ENCODE measurements at regions not wholly inside any gene's neighbourhood (a gene's known extent, or its start where the extent isn't known, plus 50 kb on each side); places are given as distances from the start of the nearest gene placed in this dataset.
A peak's percentile ranks its signal among the peaks of the same experiment; 100 is the strongest.

DNA sequence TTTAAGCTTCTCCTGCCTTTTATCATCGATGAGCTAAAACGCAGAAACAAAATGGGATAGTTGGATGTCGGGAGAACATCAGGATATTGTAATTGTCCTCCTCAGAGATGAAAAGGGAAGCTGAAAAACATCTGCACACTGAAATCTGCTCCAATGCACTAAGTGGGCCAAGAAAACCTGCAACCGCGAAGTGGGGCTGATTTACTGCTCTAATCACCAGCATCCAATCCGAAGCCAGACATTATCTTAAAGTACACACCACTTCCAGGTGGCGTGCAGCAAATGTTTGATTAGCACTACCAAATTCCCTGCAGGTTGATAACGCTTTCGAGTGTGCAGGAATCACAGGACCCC lies 230.3 kb upstream of the SLC14A2 start:
- no peak for DNase-seq

DNA sequence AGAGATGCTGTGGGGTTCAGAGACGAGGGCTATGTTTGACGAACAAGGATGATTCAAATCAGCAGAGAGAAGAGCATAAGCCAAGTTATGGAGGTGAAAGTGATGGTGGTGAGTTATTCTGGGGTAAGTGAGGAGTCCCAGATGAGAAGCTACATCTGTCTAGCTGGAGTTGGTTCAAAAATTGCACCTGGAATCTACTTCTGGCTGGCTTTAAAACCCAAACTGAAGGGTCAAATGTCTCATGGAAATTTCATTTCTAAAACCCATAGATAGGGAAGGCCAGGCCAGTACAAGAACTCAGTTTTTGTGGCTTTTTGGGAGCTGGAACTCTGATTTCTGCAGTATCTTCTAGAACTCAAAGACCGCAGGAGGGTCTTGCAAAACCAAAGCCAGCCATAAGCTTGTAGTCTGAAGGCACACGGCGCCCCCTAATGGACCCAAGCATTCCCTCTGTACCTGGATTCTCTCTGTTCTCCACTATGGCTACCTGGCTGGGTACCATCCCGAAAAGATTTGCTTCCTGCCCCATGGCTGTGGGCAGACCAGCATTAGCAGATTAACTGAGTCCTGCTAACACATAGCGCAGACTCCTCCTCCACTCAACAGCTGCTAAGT lies 229.1 kb upstream of the SLC14A2 start:
- no peak for DNase-seq

DNA sequence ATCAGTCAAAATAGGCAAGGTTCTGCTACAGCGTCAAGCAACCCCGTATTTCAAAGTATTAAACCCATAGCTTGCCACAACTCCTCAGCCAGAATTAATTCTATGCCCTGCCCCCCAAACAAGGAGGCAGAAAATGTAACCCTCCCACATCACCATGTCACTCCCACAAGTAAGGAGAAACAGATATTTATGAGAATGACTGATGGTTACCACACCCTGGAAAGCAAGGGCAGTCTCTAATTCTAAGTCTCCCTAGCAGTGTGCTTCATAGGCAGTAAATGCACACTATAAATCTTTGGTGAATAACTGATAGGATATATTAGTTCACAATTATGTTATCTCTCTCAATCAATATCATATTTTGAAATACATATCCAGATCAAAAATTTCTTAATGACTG lies 228.0 kb upstream of the SLC14A2 start:
- no peak for DNase-seq

DNA sequence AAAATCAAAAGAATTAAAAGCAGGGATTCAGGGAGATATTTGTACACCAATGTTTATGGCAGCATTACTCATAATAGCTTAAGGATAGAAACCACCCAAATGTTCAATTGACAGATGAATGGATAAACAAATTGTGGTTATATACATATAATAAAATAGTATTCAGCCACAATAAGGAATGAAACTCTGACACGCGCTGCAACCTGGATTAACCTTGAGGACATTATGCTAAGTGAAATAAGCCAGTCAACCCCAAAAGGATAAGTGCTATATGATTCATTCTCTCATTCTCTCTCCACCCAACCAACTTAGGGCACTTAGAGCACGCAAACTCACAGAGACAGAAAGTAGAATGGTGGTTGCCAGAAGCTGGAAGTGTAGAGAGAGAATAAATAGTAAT lies 216.8 kb upstream of the SLC14A2 start:
- no peak for DNase-seq

DNA sequence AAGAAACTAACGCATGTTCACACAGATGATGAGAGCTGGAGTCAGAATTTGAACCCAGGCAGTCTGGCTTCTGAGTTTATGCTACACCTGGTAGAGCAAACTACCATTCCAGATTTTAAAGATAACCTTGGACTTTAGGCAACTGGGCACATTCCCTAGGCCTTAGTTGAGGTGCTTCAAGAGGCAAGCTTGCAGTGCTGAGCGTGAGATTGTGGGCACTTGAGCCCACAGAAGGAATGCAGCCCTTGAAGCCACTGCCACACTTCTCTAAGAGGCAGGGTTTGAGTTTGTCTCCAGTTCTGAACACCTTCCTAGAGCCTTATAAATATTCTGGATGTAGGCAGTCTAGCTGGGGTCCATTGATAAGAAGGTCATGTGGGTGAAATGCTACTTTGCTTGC lies 216.1 kb upstream of the SLC14A2 start:
- DNase-seq = no peak

DNA sequence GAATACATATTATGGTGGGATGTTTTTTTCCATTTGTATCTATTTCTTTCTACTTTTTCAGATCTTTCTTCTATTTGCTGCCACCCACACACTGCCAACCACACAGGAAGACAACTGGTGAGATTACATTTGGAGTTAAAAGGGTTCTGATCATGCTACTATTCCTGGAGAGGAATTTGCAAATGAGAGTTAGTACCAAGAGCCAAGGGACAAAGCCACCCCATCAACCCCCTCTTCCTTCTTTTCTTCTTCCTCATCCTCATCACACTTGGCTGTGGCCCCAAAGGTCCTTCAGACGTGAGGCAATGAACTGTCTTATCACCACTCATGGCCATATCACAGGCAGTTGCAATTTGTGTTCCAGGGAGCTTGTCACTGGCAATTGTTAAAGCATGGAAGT lies 215.6 kb upstream of the SLC14A2 start:
- DNase-seq = no peak

DNA sequence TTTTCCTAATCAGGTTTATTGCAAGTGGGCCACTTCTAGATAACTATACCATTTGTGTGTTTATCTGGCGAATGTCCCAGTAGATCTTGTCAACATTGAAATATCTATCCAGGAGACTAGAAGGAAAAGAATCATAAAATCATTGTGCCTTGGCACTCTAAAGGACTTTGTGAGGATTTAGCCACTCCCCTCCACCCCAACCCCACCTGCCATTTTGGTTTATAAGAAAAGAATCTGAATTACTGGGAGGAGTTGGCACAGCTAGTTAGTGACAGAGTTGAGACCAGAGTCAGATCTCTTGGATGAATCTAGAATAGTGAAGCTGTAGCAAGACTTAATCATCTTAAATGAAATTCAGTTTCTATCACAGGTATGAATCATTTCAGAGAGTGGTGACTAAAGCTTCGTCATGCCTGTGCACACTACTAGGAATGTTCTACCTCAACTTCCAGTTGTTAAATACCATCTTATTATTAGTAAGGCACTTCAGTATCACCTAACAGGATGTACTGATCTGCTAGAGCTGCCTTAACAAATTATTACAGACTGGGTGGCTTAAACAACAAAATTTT lies 212.7 kb upstream of the SLC14A2 start:
- no peak for DNase-seq

DNA sequence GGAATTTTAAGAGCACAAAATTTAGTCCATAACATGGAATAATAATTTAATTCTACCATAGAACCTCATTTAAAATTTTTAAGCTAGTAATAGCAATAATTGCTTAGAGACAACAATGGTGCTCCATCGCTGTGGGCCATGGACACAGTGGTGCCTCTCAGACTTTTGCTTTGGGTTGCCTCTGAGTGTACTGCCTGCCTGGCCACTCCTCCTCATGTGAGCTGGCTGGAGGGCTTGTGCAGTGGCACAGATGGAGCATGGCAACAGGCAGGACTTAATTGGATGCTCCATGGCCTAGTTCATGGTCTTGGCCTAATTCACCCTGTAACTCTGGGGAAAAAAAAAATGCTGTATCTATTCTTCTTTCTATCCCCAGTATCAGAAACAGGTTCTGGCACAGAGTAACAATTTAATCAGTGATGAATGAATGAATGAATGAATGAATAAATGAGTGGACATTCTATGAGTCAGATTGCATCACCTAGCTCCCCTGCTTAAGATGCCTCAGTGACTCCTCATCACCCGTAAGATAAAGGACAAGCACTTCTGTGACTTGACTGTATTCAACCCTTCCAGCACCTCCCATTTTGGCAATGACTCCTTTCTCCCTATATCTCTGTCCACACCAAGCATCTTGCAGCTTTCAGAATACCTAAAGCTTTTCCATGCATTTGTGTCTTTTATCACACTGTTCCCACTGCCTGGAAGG lies 211.8 kb upstream of the SLC14A2 start:
- DNase-seq = no peak

DNA sequence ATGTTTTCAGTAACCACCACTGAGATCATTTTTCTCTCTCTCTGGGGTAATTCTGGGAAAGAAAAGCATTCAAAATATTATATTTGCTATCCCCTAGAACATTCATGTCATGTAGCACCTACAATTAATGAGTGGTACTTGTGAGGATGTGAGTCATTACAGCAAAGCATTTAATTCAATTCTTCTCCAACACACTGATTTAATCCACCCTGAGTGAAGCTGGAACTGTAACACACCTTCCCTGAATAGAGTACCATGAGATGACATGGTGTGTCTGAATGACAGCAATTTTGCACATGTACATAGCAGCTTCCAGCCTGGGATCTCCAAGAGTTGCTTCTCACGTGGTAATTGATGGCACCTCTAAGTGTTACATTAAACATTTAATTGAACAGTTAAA lies 207.1 kb upstream of the SLC14A2 start:
- no peak for DNase-seq

DNA sequence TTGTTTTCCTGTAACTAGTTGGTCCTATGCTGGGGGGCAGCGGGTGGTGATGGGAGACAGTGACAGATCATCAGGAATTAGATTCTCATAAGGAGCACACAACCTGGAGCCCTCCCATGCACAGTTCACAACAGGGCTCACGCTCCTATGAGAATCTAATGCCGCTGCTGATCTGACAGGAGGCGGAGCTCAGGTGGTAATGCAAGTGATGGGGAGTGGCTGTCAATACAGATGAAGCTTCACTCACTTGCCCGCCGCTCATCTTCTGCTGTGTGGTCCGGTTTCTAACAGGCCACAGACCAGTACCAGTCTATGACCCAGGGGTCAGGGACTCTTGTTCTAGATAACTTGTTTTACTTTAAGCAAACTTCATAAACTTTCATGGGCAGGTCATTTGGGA lies 205.3 kb upstream of the SLC14A2 start:
- DNase-seq = no peak

DNA sequence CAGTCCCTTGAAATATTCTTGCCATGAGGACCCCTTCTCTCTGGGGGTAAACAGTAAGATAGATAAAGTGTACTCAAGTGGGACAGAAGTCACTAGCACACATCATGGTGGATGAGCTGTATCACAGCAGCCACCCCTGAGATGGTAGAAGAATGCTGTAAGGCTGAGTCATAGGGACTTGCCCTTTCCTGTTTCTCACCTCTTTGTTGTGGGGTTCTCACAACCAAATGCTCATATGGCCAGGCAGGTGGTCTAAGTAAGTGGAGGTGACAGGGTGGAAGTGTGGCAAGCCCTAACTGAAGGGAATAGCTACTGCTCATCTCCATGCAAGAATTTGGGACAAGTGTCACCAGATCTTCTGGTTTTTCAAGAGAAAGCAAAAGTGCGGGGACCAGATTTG lies 202.7 kb upstream of the SLC14A2 start:
- DNase-seq = no peak

DNA sequence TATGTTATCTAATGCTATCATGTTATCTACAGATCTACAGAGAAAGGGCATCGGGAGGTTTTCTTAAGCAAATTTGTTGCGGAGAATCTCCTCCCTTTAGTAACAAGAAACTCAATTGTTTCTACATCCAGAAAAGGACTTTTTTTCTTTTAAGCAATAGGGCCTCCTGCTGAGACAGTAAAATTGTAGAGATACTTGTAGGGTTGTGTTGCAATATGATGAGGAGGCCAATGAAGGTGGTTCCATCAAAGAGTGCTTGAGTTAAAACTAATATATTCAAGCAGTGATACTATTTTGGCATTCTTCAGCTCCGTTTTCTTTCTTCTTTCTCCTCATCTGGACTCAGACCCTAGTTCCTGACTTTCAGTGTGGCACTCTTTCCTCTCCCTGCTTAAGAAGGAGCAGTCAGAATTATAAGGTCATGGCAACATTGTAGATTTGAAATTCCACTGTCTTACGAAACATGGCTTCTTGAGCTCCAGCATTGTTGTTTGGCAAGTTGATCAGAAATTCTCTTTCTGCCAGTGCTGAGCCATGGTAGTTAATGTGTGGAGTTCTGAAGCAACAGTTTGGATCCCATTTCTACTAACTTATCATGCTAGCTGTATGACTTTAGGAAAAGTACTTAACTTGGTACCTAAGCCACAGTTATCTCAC lies 202.0 kb upstream of the SLC14A2 start:
- DNase-seq = no peak

DNA sequence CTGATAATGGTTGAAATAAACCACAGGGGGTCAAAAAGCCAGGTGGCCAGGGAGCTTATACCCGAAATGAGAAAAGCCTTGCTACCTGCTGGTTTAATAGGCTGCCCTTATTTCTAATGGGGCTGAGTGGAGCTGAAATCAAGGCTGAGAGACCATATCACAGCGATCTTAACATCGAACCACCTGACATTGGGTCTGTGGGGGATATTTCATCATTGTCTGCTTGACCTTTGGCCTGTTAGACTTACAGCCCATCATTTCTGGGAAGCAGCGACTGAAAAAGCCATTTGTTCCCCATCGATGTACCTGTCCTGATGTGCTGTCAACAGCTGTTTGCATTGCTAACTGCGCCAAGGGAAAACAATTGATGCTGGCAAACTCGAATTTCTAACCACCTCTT lies 199.7 kb upstream of the SLC14A2 start:
- DNase-seq = no peak

DNA sequence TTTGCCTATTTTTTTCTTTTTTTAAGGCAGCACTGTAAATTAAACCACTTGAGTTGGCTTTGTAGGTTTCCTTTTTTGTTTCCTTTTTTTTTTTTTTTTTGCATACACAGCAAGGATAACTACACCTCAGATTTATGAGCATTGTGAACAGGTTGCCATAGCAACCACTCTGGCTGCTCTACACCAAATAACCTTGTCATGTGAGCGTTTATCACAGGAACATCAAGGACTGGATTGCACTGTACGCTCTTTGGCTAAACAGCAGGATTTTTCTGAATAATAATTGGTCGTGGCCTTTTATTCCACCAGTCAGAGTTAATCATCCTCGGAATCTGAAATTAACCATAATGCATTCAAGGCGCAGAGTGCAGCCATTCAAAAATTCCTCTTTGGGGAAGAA lies 199.1 kb upstream of the SLC14A2 start:
- DNase-seq = peak; percentile 10

DNA sequence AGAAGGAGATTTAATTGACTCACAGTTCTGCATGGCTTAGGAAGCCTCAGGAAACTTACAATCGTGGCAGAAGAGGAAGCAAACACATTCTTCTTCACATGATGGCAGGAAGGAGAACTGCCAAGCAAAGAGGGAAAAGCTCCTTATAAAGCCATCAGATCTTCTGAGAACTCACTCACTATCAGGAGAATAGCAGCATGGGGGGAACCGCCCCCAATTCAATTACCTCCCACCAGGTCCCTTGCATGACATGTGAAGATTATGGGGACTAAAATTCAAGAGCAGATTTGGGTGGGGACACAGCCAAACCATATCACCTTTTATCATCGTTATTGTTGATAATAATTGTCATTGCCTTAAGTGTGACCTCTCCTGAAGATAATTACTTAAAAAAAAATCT lies 197.9 kb upstream of the SLC14A2 start:
- no peak for DNase-seq

DNA sequence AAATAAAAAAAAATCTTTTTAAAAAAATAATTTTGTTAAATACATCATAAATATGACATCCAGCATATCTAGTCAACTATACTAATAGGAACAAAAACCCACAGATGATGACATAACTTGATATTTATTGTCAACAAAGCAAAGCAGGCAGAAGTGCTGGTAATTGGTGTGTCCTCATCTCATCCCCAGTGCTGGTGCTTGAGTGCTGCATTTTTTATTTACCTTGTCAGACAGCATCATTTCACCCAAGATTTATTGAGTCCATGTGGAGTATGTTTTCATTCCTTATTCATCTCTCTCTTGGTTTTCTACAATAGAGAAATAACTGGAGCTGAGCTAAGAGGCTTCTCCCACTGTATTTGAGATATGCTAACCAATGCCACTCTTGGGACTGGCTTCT lies 191.6 kb upstream of the SLC14A2 start:
- DNase-seq = peak; percentile 69

DNA sequence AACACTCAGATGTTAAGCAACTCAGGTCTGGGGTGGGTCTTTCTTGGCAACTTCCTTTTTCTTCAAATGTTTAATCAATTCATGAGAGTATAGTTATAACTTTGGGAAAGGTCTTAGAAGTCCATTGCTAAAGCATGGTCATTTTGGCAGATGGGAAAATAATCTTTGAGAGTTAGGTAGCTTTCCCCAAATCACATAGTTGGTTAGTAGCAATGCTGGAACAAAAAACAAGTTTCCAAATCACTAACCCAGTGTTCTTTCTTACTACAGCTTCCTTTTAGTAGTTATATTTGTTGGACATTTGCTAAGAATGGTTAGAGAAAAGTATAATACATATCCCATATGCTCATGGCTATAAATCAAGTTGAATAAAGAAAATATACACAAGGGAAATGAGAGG lies 185.2 kb upstream of the SLC14A2 start:
- DNase-seq = no peak

DNA sequence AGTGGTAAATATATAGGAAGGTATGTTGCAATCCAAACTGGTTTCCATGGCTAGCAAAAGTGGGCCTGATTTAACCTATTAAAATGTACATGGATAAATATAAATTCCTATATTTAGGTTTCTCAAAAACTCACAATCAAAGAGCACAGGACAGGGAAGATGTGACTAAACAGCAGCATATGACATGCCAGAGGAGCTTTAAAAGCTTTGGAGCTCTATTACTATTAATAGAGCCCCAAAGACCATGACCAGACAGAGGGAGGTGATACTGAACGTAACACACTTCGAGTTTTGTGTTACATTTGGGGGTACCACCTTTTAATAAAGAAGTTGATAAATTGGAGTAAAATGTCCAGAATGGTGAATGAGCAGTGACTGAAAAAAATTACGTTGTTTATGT lies 179.5 kb upstream of the SLC14A2 start:
- no peak for DNase-seq

DNA sequence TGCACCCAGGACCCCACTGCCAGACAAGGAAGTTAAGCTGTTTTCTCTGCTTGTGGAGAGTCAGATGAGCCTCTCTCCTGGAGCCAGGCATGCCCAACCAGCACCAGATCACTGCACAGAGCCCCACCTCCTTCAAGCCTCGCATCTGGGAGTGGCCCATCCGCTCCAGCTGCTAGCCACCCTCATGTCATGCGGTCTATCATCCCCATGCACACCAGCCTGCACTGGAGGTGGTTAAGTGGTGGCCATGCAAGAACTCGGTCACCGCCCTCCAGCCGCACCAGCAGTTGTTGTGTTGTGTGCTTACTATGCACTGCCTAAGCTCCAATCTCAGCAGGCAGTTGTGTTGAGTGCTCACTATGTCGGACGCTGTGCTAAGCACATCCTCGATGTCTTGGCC lies 177.9 kb upstream of the SLC14A2 start:
- DNase-seq = no peak

DNA sequence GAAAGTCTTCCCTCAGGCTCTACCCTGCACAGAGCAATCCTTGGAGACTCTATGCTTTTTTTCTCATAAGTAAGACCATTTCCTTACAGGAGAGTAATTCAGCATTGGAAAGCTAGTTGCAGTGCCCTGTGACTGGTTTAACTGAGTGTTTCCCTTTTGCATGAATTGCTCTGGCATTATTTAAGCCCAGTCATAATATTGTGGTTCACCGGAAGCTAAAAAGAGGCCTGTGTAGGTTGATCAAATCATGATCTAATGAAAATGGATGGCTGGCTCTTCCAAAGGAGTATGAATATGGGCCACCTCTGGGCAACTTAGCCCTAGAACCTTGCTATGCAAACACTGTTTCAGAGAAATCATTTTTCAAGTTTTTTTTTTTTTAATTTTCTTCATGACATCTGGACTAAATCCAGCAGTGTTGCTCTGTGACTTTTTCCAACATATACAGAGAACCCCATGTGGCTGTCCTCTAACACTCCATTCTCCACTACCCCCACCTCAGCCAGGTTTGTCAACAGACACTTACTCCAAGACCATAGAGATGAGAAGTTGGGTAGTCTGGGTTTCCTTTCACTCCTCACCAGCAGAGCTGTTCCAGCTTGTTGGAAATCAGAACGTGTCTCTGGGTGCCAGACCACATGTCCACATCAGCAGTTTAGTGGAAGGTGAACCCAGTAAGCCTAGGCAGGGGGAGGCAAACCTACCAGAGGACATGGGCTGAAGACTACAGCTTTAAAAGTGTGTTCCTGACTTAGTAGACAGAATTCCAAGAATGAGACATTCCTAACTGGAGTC lies 175.2 kb upstream of the SLC14A2 start:
- no peak for DNase-seq

DNA sequence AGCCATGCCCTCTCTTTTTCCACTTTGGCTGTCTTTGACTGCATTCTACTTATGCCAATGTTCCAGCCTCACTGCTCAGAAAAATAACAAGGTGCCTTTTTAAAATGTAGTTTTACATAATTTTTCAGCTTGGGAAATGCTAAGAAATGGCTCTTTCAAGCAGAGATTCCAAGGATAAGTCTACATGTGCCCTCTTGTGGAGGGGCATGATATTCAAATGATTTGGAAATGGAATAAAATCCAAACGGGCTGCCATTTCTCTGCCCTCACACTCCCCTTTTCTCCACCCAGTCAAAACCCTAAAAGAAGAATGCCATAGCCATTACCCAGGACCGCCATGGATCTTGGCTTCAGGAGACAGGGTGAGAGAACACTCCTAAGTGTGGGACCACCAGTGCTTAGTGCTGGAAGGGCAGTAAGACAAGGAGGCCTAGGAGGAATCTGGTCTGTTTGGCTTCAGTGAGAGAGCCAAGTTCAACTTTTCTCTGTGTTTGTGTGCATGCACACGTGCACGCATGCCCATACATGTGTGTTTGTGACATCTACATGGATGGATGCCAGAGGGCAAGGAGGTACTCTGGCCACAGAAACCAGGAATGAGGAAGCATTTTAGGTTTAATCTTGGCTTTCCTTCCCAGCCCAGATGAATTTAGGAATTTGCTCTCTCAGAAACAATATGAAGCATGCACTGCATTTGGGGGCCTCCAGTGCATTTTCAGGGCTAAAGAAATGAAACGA lies 174.0 kb upstream of the SLC14A2 start:
- no peak for DNase-seq

DNA sequence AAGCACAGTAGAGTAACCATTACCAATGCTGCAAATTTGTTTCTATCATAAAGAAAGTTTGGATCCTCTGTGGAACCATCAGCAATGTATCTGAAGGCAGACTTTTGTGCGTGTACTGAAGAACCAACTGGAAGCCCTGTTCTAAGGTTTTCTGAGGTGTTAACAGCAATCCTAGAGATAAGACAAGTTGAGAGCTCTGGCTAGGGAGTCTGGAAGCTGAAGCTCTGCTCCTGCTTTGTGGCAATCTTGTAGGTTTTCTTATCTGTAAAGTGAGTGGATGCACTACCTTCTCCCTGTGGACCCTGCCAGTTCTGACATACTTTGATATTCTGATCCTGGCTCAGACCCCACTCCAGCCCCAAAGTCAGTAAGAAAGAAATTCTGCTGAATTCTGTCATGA lies 171.2 kb upstream of the SLC14A2 start:
- no peak for DNase-seq

Data from NCI-H510A (cell line).